ENCODE measurements at regions not wholly inside any gene's neighbourhood (a gene's known extent, or its start where the extent isn't known, plus 50 kb on each side); places are given as distances from the start of the nearest gene placed in this dataset.

DNA sequence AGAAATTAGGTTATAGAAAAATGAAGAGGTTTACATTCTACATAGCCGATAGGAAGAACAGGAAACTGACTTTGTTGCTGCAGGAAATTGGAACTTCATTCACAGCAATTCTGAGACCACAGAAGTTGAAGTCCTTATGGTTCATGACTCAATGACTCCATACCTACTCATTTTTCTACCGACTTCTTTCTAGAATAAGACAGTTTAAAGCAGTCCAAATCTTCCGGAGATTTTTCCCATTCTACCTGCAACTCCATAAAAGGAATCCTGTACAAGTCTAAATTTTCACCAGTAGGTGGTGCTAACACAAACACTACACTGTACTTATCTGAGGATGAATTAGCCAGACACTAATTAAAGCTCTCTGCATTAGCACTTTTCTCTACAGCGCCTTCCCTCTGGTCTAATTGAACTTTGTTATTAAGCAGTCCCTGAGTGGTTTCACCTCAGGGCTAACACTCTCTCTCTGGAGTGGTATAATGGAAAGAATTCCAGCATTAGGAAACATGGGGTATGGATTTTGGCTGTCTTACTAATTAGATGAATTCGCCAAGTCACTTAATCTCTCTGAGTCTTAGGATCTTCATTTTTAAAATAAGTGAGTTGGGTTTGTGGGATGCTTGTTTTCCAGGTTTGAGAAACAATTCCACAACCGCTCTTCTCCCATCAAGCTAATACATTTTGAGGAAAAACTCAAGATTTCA is 167.9 kb downstream of the SMIM20 start:
- peak; percentile 63 to 75 for TF ChIP-seq CTCF (IDR thresholded peaks at IDR 0.05; ENCODE audit: insufficient read depth in 1 of 2, low read depth in 1 of 2, low read length in 1 of 2, severe bottlenecking in 1 of 2, unreplicated experiment in 1 of 2)
- Mint-ChIP-seq H3K27ac (ENCODE audit: unreplicated experiment) (no peak overlapping the region), H3K9me3 (ENCODE audit: unreplicated experiment) (no peaks in the 10 kb centered on the region), H3K36me3 (ENCODE audit: insufficient read depth, unreplicated experiment) (no peaks in the 10 kb centered on the region), H3K4me3 (ENCODE audit: unreplicated experiment) (no peak overlapping the region), H3K27me3 (ENCODE audit: insufficient read depth, unreplicated experiment) (no peaks in the 10 kb centered on the region), H3K4me1 (ENCODE audit: low read depth, unreplicated experiment) (no peaks in the 10 kb centered on the region)
- ChIA-PET CTCF (interaction anchor here (0.7 to 2.6 kb wide), 5 partner anchors 79 to 329 kb away, joined by 3 to 12 read pairs (median 6); no protein-coding TSS in a partner anchor), POLR2A (no interaction called here)
- intact Hi-C loops (cut with micrococcal nuclease; ENCODE audit: unreplicated experiment), result loop anchor here (1.0 to 5.0 kb wide), 4 partner anchors 79 to 330 kb away; no protein-coding TSS in a partner anchor
- Histone ChIP-seq H3K4me1 (no peaks in the 10 kb centered on the region), H3K9me3 (no peaks in the 10 kb centered on the region), H3K36me3 (ENCODE audit: control insufficient read depth, insufficient read depth, low read length) (no peaks in the 10 kb centered on the region), H3K27me3 (replicated peaks; ENCODE audit: control insufficient read depth, insufficient read depth, low read length) (no peaks in the 10 kb centered on the region), H3K4me3 (ENCODE audit: low read depth, low read length) (no peak overlapping the region)
- no TSS peak for BruUV-seq (replicated peaks)
- DNase-seq, result peak in 1 of 2 experiments; percentile 41

DNA sequence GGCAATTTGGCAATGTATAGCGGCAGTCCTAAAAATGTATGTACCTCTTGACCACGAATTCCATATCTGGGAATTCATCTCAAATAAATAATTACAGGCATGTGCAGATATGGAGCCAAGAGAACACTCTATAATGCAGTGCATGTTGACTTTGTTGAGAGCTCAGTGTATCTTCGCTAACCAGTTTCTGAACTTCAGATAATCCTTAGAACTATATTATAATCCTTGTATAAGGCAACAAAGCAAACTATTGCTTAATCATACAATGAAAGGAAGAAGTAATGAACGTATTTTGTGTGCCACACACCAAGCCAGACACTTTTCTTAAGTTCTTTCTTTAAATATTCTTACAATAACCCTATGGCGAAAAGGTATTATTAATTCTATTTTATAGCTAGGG is 168.5 kb downstream of the SMIM20 start:
- Mint-ChIP-seq H3K36me3 (ENCODE audit: insufficient read depth, unreplicated experiment) (no peaks in the 10 kb centered on the region), H3K9me3 (ENCODE audit: unreplicated experiment) (no peaks in the 10 kb centered on the region), H3K27me3 (ENCODE audit: insufficient read depth, unreplicated experiment) (no peaks in the 10 kb centered on the region), H3K4me3 (ENCODE audit: unreplicated experiment) (no peak overlapping the region), H3K4me1 (ENCODE audit: low read depth, unreplicated experiment) (no peaks in the 10 kb centered on the region), H3K27ac (ENCODE audit: unreplicated experiment) (no peak overlapping the region)
- POLR2A ChIA-PET, result no interaction called here
- H3K36me3 ChIP-seq (ENCODE audit: control insufficient read depth, insufficient read depth, low read length), result no peaks in the 10 kb centered on the region
- no TSS peak for BruUV-seq (replicated peaks)
- H3K4me3 ChIP-seq (ENCODE audit: low read depth, low read length), result no peak overlapping the region
- TF ChIP-seq CTCF (IDR thresholded peaks at IDR 0.05; ENCODE audit: insufficient read depth in 1 of 2, low read depth in 1 of 2, low read length in 1 of 2, severe bottlenecking in 1 of 2, unreplicated experiment in 1 of 2), result no peak
- intact Hi-C loops (cut with micrococcal nuclease; ENCODE audit: unreplicated experiment), result loop anchor here (1.0 to 5.0 kb wide), 3 partner anchors 79 to 330 kb away; no protein-coding TSS in a partner anchor
- CTCF ChIA-PET, result interaction anchor here (0.7 to 2.6 kb wide), 5 partner anchors 79 to 328 kb away, joined by 3 to 12 read pairs (median 6); no protein-coding TSS in a partner anchor
- no peaks in the 10 kb centered on the region for H3K4me1 ChIP-seq
- H3K9me3 ChIP-seq, result no peaks in the 10 kb centered on the region
- H3K27me3 ChIP-seq (replicated peaks; ENCODE audit: control insufficient read depth, insufficient read depth, low read length), result no peaks in the 10 kb centered on the region
- DNase-seq, result no peak

DNA sequence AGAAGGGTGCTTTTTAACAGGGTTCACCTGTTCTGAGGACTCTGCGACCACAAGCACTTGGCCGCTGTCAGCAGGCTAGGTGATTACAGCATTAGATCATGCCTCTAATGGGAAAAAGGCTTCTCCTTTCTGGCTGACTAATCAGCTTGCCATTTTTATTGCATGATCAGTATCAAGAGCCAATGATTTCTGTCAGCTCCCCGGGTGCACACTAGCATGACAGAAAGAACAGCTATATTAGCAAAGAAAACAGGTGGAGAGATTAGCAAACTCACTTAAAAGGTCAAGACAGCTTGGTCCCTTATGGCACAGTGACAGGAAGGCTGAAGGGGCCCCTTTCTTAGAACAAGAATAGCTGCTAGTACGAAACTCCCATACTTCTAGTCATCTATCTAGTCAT is 170.0 kb downstream of the SMIM20 start:
- no TSS peak for BruUV-seq (replicated peaks)
- no peaks in the 10 kb centered on the region for H3K27me3 ChIP-seq (replicated peaks; ENCODE audit: control insufficient read depth, insufficient read depth, low read length)
- intact Hi-C loops (cut with micrococcal nuclease; ENCODE audit: unreplicated experiment), result loop anchor here (5.0 kb wide), 2 partner anchors 97 to 328 kb away; no protein-coding TSS in a partner anchor
- H3K4me1 ChIP-seq, result no peaks in the 10 kb centered on the region
- no peak for TF ChIP-seq CTCF (IDR thresholded peaks at IDR 0.05; ENCODE audit: insufficient read depth in 1 of 2, low read depth in 1 of 2, low read length in 1 of 2, severe bottlenecking in 1 of 2, unreplicated experiment in 1 of 2)
- ChIA-PET POLR2A (no interaction called here), CTCF (interaction anchor here (2.6 kb wide), 1 partner anchor 77 kb away, joined by 12 read pairs; no protein-coding TSS in a partner anchor)
- no peak for DNase-seq
- H3K27me3 Mint-ChIP-seq (ENCODE audit: insufficient read depth, unreplicated experiment), result no peaks in the 10 kb centered on the region
- no peaks in the 10 kb centered on the region for H3K9me3 Mint-ChIP-seq (ENCODE audit: unreplicated experiment)
- H3K36me3 ChIP-seq (ENCODE audit: control insufficient read depth, insufficient read depth, low read length), result no peaks in the 10 kb centered on the region
- H3K36me3 Mint-ChIP-seq (ENCODE audit: insufficient read depth, unreplicated experiment), result no peaks in the 10 kb centered on the region
- H3K4me1 Mint-ChIP-seq (ENCODE audit: low read depth, unreplicated experiment), result no peaks in the 10 kb centered on the region
- H3K27ac Mint-ChIP-seq (ENCODE audit: unreplicated experiment), result no peak overlapping the region
- no peak overlapping the region for H3K4me3 ChIP-seq (ENCODE audit: low read depth, low read length)
- H3K4me3 Mint-ChIP-seq (ENCODE audit: unreplicated experiment), result no peak overlapping the region
- no peaks in the 10 kb centered on the region for H3K9me3 ChIP-seq
